ENCODE measurements at regions not wholly inside any gene's neighbourhood (a gene's known extent, or its start where the extent isn't known, plus 50 kb on each side); places are given as distances from the start of the nearest gene placed in this dataset.
A peak's percentile ranks its signal among the peaks of the same experiment; 100 is the strongest.

DNA sequence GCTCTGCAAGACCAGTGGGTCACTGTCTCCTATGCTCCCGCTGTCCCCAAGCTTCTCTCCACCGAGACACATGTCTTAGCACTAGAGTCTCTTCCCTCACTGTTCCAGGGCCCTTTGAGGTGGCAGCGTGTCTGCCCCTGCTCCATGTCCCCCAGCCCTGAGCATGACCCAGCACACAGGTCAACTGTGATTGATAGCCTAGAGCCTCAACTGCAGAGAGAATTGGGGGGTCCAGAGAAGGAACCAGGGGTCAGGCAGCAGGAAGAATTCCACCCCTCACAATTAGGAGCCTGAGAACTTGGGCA lies 54.6 kb upstream of the ODC1 start (continued):
- TF ChIP-seq, protein P1, sequence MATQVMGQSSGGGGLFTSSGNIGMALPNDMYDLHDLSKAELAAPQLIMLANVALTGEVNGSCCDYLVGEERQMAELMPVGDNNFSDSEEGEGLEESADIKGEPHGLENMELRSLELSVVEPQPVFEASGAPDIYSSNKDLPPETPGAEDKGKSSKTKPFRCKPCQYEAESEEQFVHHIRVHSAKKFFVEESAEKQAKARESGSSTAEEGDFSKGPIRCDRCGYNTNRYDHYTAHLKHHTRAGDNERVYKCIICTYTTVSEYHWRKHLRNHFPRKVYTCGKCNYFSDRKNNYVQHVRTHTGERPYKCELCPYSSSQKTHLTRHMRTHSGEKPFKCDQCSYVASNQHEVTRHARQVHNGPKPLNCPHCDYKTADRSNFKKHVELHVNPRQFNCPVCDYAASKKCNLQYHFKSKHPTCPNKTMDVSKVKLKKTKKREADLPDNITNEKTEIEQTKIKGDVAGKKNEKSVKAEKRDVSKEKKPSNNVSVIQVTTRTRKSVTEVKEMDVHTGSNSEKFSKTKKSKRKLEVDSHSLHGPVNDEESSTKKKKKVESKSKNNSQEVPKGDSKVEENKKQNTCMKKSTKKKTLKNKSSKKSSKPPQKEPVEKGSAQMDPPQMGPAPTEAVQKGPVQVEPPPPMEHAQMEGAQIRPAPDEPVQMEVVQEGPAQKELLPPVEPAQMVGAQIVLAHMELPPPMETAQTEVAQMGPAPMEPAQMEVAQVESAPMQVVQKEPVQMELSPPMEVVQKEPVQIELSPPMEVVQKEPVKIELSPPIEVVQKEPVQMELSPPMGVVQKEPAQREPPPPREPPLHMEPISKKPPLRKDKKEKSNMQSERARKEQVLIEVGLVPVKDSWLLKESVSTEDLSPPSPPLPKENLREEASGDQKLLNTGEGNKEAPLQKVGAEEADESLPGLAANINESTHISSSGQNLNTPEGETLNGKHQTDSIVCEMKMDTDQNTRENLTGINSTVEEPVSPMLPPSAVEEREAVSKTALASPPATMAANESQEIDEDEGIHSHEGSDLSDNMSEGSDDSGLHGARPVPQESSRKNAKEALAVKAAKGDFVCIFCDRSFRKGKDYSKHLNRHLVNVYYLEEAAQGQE (IDR thresholded peaks at IDR 0.05) = no peak
- TF ChIP-seq TAF1 (conservative IDR thresholded peaks at IDR 0.05) = no peak
- TF ChIP-seq EGR1 (IDR thresholded peaks at IDR 0.05; ENCODE audit: low read depth in 2 of 2) = no peak
- TF ChIP-seq SP1 (IDR thresholded peaks at IDR 0.05) = no peak
- no peak for TF ChIP-seq GABPA (IDR thresholded peaks at IDR 0.05 in 1 of 2, conservative IDR thresholded peaks at IDR 0.05 in 1 of 2)
- no peak for TF ChIP-seq FOXA1 (IDR thresholded peaks at IDR 0.05)
- TF ChIP-seq YY1 (IDR thresholded peaks at IDR 0.05) = no peak
- TF ChIP-seq HNF4G (IDR thresholded peaks at IDR 0.05) = no peak
- no peak for TF ChIP-seq FOXA2 (IDR thresholded peaks at IDR 0.05)

DNA sequence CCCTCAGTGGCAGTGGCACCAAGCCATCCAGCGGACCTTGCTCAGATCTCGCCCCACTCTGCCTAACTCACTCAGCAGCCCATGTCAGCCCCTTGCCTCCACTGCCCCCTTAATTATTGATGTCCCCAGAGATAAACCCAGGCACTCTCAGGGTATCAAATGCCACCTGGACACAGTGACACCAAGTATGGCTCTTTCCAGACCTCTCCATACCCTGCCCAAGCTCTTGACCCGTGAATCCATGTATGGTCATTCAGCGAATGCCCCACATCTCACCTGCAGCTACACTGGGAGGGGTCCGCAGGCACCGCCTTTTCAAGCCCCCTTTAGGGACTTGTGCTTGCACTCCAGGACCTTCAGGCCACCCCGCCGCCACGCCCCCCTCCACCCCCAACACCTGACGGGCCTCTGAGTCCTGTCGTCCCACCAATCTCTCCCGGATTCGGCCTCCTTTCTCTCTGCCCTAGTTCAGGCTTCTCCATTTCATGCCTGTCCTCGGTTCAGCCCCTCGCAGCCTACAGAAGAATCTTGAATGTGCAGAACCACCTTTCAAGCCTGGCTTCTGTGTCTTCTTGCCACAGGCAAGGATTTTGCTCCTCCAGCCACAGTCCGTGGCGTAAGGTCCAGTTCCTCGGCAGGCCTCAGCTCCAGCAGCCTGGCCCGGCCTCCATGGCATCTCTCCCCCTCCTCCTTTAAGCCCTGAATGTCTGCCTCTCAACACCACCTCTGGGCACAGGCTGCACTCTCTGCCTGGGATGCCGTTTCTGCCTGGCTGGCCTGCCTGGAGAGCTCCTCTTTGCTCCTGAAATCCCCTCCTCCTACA lies 54.1 kb upstream of the ODC1 start:
- Histone ChIP-seq H3K9ac (ENCODE audit: low read depth in 1 of 2, low read length in 2 of 2) (no peak overlapping the region), H3K4me3 (ENCODE audit: low read depth in 1 of 3, low read length in 3 of 3) (no peak overlapping the region), H3K4me1 (ENCODE audit: control insufficient read depth in 4 of 4, insufficient read depth in 4 of 4, low read length in 3 of 4) (no peaks in the 10 kb centered on the region), H3K27ac (ENCODE audit: low read depth in 1 of 2, low read length in 2 of 2) (no peak overlapping the region), H3K36me3 (ENCODE audit: control insufficient read depth in 4 of 4, insufficient read depth in 3 of 4, low read depth in 1 of 4, low read length in 3 of 4) (no peaks in the 10 kb centered on the region), H3K27me3 (ENCODE audit: control insufficient read depth in 4 of 4, insufficient read depth in 4 of 4, low read length in 3 of 4) (no peaks in the 10 kb centered on the region), H3K9me3 (ENCODE audit: control insufficient read depth in 4 of 4, low read length in 3 of 4) (no peaks in the 10 kb centered on the region)
- peak; percentile 30 for DNase-seq (ENCODE audit: low spot score)
- TF ChIP-seq ATF3 (IDR thresholded peaks at IDR 0.05) (no peak), YY1 (IDR thresholded peaks at IDR 0.05) (no peak), NR2F2 (IDR thresholded peaks at IDR 0.05) (no peak), HNF4A (conservative IDR thresholded peaks at IDR 0.05) (no peak), SP1 (IDR thresholded peaks at IDR 0.05) (no peak), JUND (IDR thresholded peaks at IDR 0.05) (no peak), RXRA (IDR thresholded peaks at IDR 0.05) (no peak), HNF4G (IDR thresholded peaks at IDR 0.05) (no peak), FOXA1 (IDR thresholded peaks at IDR 0.05) (no peak)
- TF ChIP-seq, protein P2, sequence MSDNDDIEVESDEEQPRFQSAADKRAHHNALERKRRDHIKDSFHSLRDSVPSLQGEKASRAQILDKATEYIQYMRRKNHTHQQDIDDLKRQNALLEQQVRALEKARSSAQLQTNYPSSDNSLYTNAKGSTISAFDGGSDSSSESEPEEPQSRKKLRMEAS (IDR thresholded peaks at IDR 0.05) = no peak
- WGBS = 96% methylated on average over 20 of the region's 20 CpGs

- Histone ChIP-seq H3K4me1 (ENCODE audit: control insufficient read depth in 4 of 4, insufficient read depth in 4 of 4, low read length in 3 of 4) (no peaks in the 10 kb centered on the region), H3K27ac (ENCODE audit: low read depth in 1 of 2, low read length in 2 of 2) (no peak overlapping the region), H3K36me3 (ENCODE audit: control insufficient read depth in 4 of 4, insufficient read depth in 3 of 4, low read depth in 1 of 4, low read length in 3 of 4) (no peaks in the 10 kb centered on the region), H3K4me3 (ENCODE audit: low read depth in 1 of 3, low read length in 3 of 3) (no peak overlapping the region), H3K9ac (ENCODE audit: low read depth in 1 of 2, low read length in 2 of 2) (no peak overlapping the region), H3K27me3 (ENCODE audit: control insufficient read depth in 4 of 4, insufficient read depth in 4 of 4, low read length in 3 of 4) (no peaks in the 10 kb centered on the region), H3K9me3 (ENCODE audit: control insufficient read depth in 4 of 4, low read length in 3 of 4) (no peaks in the 10 kb centered on the region)
- 87% methylated on average over 9 of the region's 9 CpGs for WGBS
- TF ChIP-seq SP1 (IDR thresholded peaks at IDR 0.05) = no peak
- TF ChIP-seq HNF4G (IDR thresholded peaks at IDR 0.05) = no peak
- no peak for TF ChIP-seq HNF4A (conservative IDR thresholded peaks at IDR 0.05)
- no peak for TF ChIP-seq ATF3 (IDR thresholded peaks at IDR 0.05)
- TF ChIP-seq NR2F2 (IDR thresholded peaks at IDR 0.05) = no peak
- TF ChIP-seq, protein P1 (IDR thresholded peaks at IDR 0.05) = no peak
- TF ChIP-seq FOXA2 (IDR thresholded peaks at IDR 0.05) = no peak
- no peak for TF ChIP-seq EGR1 (IDR thresholded peaks at IDR 0.05; ENCODE audit: low read depth in 2 of 2)
- TF ChIP-seq TAF1 (conservative IDR thresholded peaks at IDR 0.05) = no peak
- peak; percentile 31 for DNase-seq (ENCODE audit: low spot score)
These were observed 53.4 kb upstream of the ODC1 start for GRCh38 chr2:10501451-10501961.
